Loucy (cell line): ENCODE measurements at regions not wholly inside any gene's neighbourhood (a gene's known extent, or its start where the extent isn't known, plus 50 kb on each side); places are given as distances from the start of the nearest gene placed in this dataset.

ENCODE experiments used
- H2AFZ ChIP-seq: fragments of 200-600 bp; sonication (generic); 2 replicates; pipeline ENCODE4 v1.6.0; 2016; ENCODE audit warnings: antibody characterized with exemption, mild to moderate bottlenecking, low read length, moderate library complexity
- H3F3A ChIP-seq: fragments of 200-600 bp; 2 replicates; pipeline ENCODE4 v1.6.0; 2016; ENCODE audit warnings: antibody characterized with exemption, low read depth, mild to moderate bottlenecking
- H3K27me3 ChIP-seq: fragments of 200-600 bp; sonication (generic); 2 replicates; pipeline ENCODE4 v1.6.1; 2014; ENCODE audit warnings: low read length, mild to moderate bottlenecking; ENCODE audit not compliant: insufficient read depth, poor library complexity, severe bottlenecking
- H3K36me3 ChIP-seq: fragments of 200-600 bp; sonication (generic); 2 replicates; pipeline ENCODE4 v1.6.1; 2016; ENCODE audit warnings: low read length; ENCODE audit not compliant: insufficient read depth
- H3K4me1 ChIP-seq: fragments of 200-600 bp; sonication (generic); 2 replicates; pipeline ENCODE4 v1.5.1; 2014; ENCODE audit warnings: low read length, mild to moderate bottlenecking; ENCODE audit not compliant: insufficient read depth, poor library complexity, severe bottlenecking
- H3K4me2 ChIP-seq: fragments of 200-600 bp; sonication (generic); 2 replicates; pipeline ENCODE4 v1.6.0; 2014; ENCODE audit warnings: antibody characterized with exemption, low read length, low read depth, mild to moderate bottlenecking; ENCODE audit not compliant: poor library complexity, severe bottlenecking
- H3K4me3 ChIP-seq: fragments of 200-600 bp; sonication (generic); 2 replicates; pipeline ENCODE4 v1.5.1; 2014; ENCODE audit warnings: low read length, mild to moderate bottlenecking, mixed read lengths; ENCODE audit not compliant: poor library complexity, severe bottlenecking
- H3K79me2 ChIP-seq: fragments of 200-600 bp; sonication (generic); 2 replicates; pipeline ENCODE4 v1.6.1; 2014; ENCODE audit warnings: low read length; ENCODE audit not compliant: insufficient read depth
- H3K9ac ChIP-seq: fragments of 200-600 bp; sonication (generic); 2 replicates; pipeline ENCODE4 v1.6.0; 2014; ENCODE audit warnings: mild to moderate bottlenecking, low read depth, low read length, moderate library complexity; ENCODE audit not compliant: poor library complexity, severe bottlenecking
- H3K9me2 ChIP-seq: fragments of 200-600 bp; sonication (generic); replicated peaks from 2 replicates; pipeline ENCODE4 v1.6.1; 2016; ENCODE audit warnings: low read depth, low read length, mixed read lengths
- H3K9me3 ChIP-seq: fragments of 200-600 bp; sonication (generic); 2 replicates; pipeline ENCODE4 v1.6.1; 2014; ENCODE audit warnings: mild to moderate bottlenecking, antibody characterized with exemption, low read length, low read depth; ENCODE audit not compliant: insufficient read depth
- H4K20me1 ChIP-seq: fragments of 200-600 bp; sonication (generic); 2 replicates; pipeline ENCODE4 v1.6.0; 2014; ENCODE audit warnings: antibody characterized with exemption, low read length, mild to moderate bottlenecking; ENCODE audit not compliant: insufficient read depth, poor library complexity, severe bottlenecking
- EZH2phosphoT487 ChIP-seq: fragments of 200-600 bp; IDR thresholded peaks from 2 replicates; pipeline ENCODE4 v1.6.1; 2018; ENCODE audit warnings: antibody characterized with exemption, mild to moderate bottlenecking, moderate library complexity, borderline replicate concordance
- TF ChIP-seq, protein P1 (sequence below): fragments of 200-600 bp; sonication (generic); conservative IDR thresholded peaks from 2 replicates; pipeline ENCODE4 v1.5.1; 2014; ENCODE audit warnings: mild to moderate bottlenecking, antibody characterized with exemption, low read length

DNA sequence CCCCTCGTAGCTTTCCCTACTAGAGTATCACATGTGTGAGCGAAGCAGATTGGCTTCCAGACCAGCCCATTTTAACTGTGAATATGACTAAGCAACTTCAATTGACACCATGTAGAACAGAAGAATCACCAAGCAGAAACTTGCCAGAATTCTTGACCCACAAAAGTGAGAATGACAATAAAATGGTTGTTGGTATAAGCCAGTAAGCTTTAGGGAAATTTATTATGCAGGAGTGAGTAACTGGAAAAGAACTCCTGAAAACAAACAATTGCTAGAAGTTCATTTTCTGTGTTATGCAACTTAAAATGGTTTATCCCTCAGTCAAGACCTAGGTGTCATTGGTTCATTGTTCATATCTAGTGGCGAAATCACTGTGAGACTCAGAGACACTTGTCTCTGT lies 303.1 kb downstream of the DMRT2 start:
- no peaks in the 10 kb centered on the region for H3K79me2 ChIP-seq
- H3K9me2 ChIP-seq: no peaks in the 10 kb centered on the region
- H3F3A ChIP-seq: no peaks in the 10 kb centered on the region
- H3K36me3 ChIP-seq: no peaks in the 10 kb centered on the region
- H3K4me3 ChIP-seq: no peak overlapping the region
- no peak for TF ChIP-seq EZH2phosphoT487
- TF ChIP-seq, protein P1, sequence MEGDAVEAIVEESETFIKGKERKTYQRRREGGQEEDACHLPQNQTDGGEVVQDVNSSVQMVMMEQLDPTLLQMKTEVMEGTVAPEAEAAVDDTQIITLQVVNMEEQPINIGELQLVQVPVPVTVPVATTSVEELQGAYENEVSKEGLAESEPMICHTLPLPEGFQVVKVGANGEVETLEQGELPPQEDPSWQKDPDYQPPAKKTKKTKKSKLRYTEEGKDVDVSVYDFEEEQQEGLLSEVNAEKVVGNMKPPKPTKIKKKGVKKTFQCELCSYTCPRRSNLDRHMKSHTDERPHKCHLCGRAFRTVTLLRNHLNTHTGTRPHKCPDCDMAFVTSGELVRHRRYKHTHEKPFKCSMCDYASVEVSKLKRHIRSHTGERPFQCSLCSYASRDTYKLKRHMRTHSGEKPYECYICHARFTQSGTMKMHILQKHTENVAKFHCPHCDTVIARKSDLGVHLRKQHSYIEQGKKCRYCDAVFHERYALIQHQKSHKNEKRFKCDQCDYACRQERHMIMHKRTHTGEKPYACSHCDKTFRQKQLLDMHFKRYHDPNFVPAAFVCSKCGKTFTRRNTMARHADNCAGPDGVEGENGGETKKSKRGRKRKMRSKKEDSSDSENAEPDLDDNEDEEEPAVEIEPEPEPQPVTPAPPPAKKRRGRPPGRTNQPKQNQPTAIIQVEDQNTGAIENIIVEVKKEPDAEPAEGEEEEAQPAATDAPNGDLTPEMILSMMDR: no peak
- no peaks in the 10 kb centered on the region for H3K9me3 ChIP-seq
- H3K4me2 ChIP-seq: no peak overlapping the region
- no peak overlapping the region for H2AFZ ChIP-seq
- H4K20me1 ChIP-seq: no peaks in the 10 kb centered on the region
- no peaks in the 10 kb centered on the region for H3K4me1 ChIP-seq
- no peaks in the 10 kb centered on the region for H3K27me3 ChIP-seq
- H3K9ac ChIP-seq: no peak overlapping the region

DNA sequence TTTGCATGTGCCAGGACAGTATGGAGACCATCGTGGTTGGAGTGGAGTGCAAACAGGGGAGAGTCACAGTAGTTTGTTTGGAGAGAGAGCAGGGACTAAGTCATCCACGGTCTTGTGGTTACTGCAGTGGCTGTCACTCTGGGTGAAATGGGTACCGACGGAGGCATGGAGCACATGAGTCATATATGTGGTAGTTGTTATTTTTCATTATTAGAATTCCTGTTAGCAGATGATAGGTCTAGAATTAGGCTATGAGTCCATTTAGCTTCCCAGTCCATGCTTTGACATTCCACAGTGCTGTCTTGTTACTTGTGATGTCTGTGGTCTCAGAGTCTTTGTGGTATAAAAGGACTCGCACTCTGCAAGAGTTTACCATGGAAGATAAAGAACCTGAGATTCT lies 303.9 kb downstream of the DMRT2 start:
- H3K4me1 ChIP-seq: no peaks in the 10 kb centered on the region
- no peak overlapping the region for H2AFZ ChIP-seq
- H4K20me1 ChIP-seq: no peaks in the 10 kb centered on the region
- H3K36me3 ChIP-seq: no peaks in the 10 kb centered on the region
- no peak overlapping the region for H3K9ac ChIP-seq
- no peak for TF ChIP-seq EZH2phosphoT487
- TF ChIP-seq, protein P1: no peak
- H3K4me2 ChIP-seq: no peak overlapping the region
- H3K9me3 ChIP-seq: no peaks in the 10 kb centered on the region
- no peaks in the 10 kb centered on the region for H3K79me2 ChIP-seq
- no peaks in the 10 kb centered on the region for H3K27me3 ChIP-seq
- no peaks in the 10 kb centered on the region for H3K9me2 ChIP-seq
- no peaks in the 10 kb centered on the region for H3F3A ChIP-seq
- H3K4me3 ChIP-seq: no peak overlapping the region

DNA sequence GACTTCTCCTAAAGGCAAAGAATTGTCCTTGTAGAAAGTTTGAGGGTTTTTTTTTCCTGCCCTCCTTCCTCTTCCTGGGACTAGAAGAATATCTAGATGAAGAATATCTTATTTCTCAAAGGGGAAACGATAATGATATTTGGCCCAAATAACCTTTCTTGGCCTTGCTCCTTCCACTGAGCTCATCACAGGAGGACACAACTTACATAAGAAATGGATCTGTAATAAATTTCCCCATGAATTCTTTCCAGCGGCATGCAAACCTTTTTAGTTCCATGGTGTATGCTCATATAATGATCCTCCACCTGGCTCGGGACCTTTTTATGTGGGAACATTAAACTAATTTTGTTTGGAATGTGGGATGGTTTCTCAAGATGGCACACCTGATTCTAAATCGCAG lies 304.4 kb downstream of the DMRT2 start:
- Histone ChIP-seq H3K4me2 (no peak overlapping the region), H3K9me3 (no peaks in the 10 kb centered on the region), H3K4me1 (no peaks in the 10 kb centered on the region), H3K79me2 (no peaks in the 10 kb centered on the region), H3K9ac (no peak overlapping the region), H3F3A (no peaks in the 10 kb centered on the region), H2AFZ (no peak overlapping the region), H3K36me3 (no peaks in the 10 kb centered on the region), H4K20me1 (no peaks in the 10 kb centered on the region), H3K4me3 (no peak overlapping the region), H3K9me2 (no peaks in the 10 kb centered on the region), H3K27me3 (no peaks in the 10 kb centered on the region)
- TF ChIP-seq EZH2phosphoT487: no peak
- TF ChIP-seq, protein P1: no peak
